Right atrium auricular region (tissue), 2 donors: ENCODE measurements at regions not wholly inside any gene's neighbourhood (a gene's known extent, or its start where the extent isn't known, plus 50 kb on each side); places are given as distances from the start of the nearest gene placed in this dataset.

ENCODE experiments used
- DNase-seq: peaks from one replicate; pipeline ENCODE4 v3.0.0-alpha.2; 2019; ENCODE audit warnings: low spot score
- H3K27ac ChIP-seq, 2 donors: fragments of 200-600 bp; sonication (generic); 1 replicate in 1 of 2; 2 replicates in 1 of 2; pipeline ENCODE4 v1.5.1; 2016 to 2019
- H3K27me3 ChIP-seq, 2 donors: fragments of 200-600 bp; sonication (generic); one replicate each; pipeline versions ENCODE4 v1.5.1 to v1.6.0; 2017 to 2019
- H3K36me3 ChIP-seq: fragments of 200-600 bp; sonication (generic); one replicate; pipeline ENCODE4 v1.5.1; 2016
- H3K4me1 ChIP-seq, 2 donors: fragments of 200-600 bp; sonication (generic); one replicate each; pipeline versions ENCODE4 v1.5.1 to v1.6.0; 2017 to 2019
- H3K4me3 ChIP-seq, 2 donors: fragments of 200-600 bp; sonication (generic); 1 replicate in 1 of 2; 2 replicates in 1 of 2; pipeline ENCODE4 v1.5.1; 2017 to 2019; ENCODE audit warnings: mild to moderate bottlenecking in 1 of 2, moderate library complexity in 1 of 2
- H3K9me3 ChIP-seq, 2 donors: fragments of 200-600 bp; sonication (generic); one replicate each; pipeline ENCODE4 v1.5.1; 2019
- TF ChIP-seq, protein P1 (sequence below), 2 donors: fragments of 200-600 bp; sonication (generic); IDR thresholded peaks; one replicate each; pipeline ENCODE4 v1.5.1; 2019; ENCODE audit warnings: antibody characterized with exemption in 2 of 2

DNA sequence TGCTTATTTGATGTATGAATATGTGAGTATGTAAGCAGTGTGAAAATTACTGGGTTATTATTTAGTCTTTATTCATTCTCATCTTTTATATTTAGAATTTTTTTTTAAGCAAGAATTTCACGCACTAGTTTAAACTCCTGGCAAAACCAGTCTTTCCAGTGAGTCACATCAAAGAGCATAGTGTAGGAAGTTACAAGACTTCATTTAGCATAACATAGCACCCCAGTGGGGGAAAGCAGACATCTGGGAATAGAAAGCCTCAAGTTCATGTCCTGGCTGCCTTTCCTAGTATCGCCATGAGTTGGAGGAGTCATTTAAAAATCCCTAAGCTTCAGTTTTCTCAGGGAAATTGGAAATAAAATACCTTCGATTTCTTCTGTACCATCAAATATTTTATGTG lies 408.3 kb downstream of the NUP35 start:
- Histone ChIP-seq H3K9me3 (no peaks in the 10 kb centered on the region), H3K4me3 (no peak overlapping the region), H3K27me3 (no peaks in the 10 kb centered on the region), H3K36me3 (no peaks in the 10 kb centered on the region), H3K4me1 (no peaks in the 10 kb centered on the region), H3K27ac (no peak overlapping the region)
- DNase-seq = no peak
- TF ChIP-seq, protein P1, sequence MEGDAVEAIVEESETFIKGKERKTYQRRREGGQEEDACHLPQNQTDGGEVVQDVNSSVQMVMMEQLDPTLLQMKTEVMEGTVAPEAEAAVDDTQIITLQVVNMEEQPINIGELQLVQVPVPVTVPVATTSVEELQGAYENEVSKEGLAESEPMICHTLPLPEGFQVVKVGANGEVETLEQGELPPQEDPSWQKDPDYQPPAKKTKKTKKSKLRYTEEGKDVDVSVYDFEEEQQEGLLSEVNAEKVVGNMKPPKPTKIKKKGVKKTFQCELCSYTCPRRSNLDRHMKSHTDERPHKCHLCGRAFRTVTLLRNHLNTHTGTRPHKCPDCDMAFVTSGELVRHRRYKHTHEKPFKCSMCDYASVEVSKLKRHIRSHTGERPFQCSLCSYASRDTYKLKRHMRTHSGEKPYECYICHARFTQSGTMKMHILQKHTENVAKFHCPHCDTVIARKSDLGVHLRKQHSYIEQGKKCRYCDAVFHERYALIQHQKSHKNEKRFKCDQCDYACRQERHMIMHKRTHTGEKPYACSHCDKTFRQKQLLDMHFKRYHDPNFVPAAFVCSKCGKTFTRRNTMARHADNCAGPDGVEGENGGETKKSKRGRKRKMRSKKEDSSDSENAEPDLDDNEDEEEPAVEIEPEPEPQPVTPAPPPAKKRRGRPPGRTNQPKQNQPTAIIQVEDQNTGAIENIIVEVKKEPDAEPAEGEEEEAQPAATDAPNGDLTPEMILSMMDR (IDR thresholded peaks at IDR 0.05) = no peak

DNA sequence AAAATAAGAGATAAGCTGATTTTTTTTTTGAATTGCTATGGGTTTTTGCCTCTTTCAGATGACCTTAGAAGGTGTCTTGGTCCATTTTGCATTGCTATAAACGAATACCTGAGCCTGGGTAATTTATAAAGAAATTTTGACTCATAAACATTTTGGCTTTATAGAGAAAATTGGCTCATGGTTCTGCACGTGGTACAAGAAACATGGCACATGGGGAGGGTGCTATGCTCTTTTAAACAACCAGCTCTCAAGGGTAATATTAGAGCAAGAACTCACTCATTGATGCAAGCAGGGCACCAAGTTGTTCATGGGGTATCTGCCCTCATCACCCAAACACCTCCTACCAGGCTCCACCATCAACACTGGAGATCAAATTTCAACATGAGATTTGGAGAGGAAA lies 408.8 kb downstream of the NUP35 start:
- no peaks in the 10 kb centered on the region for H3K36me3 ChIP-seq
- H3K4me3 ChIP-seq = no peak overlapping the region
- TF ChIP-seq, protein P1 (IDR thresholded peaks at IDR 0.05) = no peak
- no peaks in the 10 kb centered on the region for H3K27me3 ChIP-seq
- no peaks in the 10 kb centered on the region for H3K4me1 ChIP-seq
- H3K27ac ChIP-seq = no peak overlapping the region
- DNase-seq = no peak
- H3K9me3 ChIP-seq = no peaks in the 10 kb centered on the region

DNA sequence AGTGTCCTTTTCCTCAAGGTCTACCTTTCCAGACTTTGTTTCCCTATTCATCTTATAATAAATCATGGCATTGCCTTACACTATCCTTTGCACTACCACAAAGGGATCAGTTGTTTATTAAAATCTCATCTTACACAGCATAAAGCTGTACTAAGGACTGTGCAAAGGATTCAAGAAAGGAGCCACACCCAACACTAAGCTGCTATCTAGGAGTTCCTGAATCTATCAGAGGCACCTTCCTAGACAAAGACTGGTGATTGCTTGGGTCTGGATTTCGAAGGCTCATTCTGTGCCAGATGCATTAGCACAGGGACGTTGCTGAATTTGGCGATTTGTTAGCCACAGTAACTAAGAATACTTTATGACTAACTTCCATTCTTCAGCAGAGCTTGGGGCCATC lies 412.0 kb downstream of the NUP35 start:
- TF ChIP-seq, protein P1 (IDR thresholded peaks at IDR 0.05) = no peak
- Histone ChIP-seq H3K27ac (no peak overlapping the region), H3K27me3 (no peaks in the 10 kb centered on the region), H3K4me3 (no peak overlapping the region), H3K4me1 (no peaks in the 10 kb centered on the region), H3K9me3 (no peaks in the 10 kb centered on the region), H3K36me3 (no peaks in the 10 kb centered on the region)
- DNase-seq = no peak

DNA sequence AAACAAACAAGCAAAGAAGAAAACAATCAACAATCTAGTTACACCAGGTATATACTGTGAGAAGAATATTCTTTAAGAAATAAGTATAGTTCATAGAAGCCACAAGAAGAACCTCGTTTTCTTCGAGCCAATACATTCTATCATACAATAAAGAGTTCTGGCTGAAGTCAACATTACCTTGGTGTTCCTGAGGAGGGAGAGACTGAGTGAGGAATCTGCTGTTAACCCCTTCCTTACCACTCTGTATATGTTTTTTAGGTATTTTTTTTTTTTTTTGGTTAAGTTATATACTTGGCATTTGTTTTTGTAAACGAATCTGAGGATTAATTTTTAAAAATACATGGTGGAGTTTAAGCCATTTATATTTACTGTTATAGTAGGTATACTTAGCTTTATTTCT lies 412.5 kb downstream of the NUP35 start:
- H3K9me3 ChIP-seq = no peaks in the 10 kb centered on the region
- TF ChIP-seq, protein P1 (IDR thresholded peaks at IDR 0.05) = no peak
- no peak for DNase-seq

DNA sequence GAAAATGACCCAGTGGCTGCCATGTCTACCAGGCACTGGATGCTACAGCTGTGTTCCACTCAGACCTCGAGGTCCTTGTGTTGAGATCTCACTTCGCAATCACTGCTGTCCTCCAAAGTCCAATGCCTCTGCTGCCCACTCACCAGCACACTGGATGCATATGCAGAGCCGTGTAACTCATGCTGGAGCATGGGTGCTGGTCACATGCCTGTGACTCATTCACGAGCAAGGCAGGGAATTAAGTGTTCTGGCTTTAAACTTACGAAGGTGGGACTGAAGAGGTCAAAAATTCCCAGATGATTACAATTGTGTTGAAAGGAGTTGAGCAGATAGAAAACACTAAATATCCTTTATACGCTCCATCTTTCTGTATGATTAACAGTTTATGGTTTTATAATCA lies 417.5 kb downstream of the NUP35 start:
- Histone ChIP-seq H3K36me3 (no peaks in the 10 kb centered on the region), H3K4me1 (no peaks in the 10 kb centered on the region), H3K27ac (no peak overlapping the region), H3K27me3 (no peaks in the 10 kb centered on the region), H3K9me3 (no peaks in the 10 kb centered on the region), H3K4me3 (no peak overlapping the region)
- DNase-seq = no peak
- TF ChIP-seq, protein P1 (IDR thresholded peaks at IDR 0.05) = no peak

More for the DNA sequence above, 412.5 kb downstream of the NUP35 start:
- Histone ChIP-seq H3K27me3 (no peaks in the 10 kb centered on the region), H3K36me3 (no peaks in the 10 kb centered on the region), H3K4me1 (no peaks in the 10 kb centered on the region), H3K27ac (no peak overlapping the region), H3K4me3 (no peak overlapping the region)

DNA sequence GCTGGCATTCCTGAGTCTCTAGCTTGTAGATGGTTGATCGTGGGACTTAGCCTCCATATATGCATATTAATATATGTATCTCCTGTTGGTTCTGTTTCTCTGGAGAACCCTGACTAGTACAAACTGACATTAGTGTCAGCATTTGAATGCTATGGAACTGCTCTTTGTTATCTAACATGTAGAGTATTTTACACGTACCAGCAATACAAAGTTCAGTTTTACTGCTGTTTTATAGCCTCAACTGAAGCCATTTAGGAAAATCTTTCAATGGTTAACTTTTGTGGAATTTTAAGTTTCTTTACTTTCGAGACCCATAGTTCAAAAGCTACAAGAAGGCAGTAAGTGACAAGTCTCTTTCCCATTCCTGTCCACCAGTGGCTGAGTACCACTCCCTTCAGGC lies 418.4 kb downstream of the NUP35 start:
- TF ChIP-seq, protein P1 (IDR thresholded peaks at IDR 0.05) = no peak
- Histone ChIP-seq H3K4me3 (no peak overlapping the region), H3K27me3 (no peaks in the 10 kb centered on the region), H3K36me3 (no peaks in the 10 kb centered on the region), H3K9me3 (no peaks in the 10 kb centered on the region), H3K27ac (no peak overlapping the region), H3K4me1 (no peaks in the 10 kb centered on the region)
- no peak for DNase-seq
